ENCODE measurements at regions not wholly inside any gene's neighbourhood (a gene's known extent, or its start where the extent isn't known, plus 50 kb on each side); places are given as distances from the start of the nearest gene placed in this dataset.

DNA sequence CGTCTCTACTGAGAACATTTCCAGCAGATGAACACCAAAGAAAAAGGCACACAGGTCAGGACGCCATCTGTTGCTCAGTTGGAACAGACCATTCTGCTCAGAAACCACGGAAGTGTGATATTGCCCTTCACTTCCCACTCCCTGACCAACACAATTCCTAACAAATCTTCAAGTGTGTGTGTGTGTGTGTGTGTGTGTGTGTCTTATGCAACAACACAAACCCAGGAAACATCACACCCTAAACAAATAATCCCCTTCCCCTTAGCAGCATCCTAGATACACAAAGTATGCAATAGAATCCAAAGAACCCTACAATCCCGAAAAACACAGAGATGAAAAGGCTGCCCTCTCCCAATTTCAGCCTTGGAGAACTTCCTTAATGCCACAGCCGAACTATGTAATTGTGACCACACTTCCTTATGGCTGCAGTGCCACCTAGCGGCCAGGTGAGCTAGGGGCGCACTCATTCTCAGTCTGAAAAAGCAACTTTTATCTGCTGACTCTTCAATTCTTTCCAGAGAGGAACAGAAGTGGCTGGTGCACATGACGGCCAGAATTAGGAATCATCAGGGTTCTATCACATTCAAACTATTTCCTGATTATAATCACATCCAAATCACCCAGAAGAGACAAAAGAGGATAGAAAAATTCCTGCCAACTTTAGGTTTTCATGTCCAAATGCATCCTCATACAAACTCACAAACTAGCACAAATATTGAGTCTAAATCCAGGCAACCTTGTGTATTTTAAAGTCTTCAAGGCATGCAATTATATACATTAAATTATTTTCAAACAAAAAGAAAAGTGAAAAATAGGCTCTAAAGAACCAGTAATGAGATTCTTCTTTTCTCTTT lies 164.9 kb downstream of the DHX15 start:
- DNase-seq (ENCODE audit: insufficient read length, low spot score): peak; percentile 72
- peak; percentile 73 for FAIRE-seq

DNA sequence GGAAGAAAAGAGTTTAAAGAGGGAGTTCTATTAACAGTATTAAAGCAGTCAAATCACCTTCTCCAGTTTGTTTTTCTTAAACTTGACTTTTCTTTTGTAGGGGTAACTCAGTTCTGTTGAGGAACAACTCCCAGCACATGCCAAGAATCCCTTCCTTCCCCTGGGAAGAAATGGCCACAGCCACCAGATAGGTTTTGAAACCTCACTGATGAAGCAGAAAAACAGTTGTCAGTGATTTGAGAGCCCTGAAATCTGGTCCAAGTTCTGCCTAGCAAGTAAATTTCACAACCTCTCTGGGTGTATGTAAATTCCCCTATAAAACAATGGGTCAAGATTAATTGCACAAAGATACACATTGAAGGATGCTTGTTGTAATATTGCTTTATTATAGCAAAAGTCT lies 167.1 kb downstream of the DHX15 start:
- no peak for DNase-seq (ENCODE audit: insufficient read length, low spot score)
- FAIRE-seq: no peak

DNA sequence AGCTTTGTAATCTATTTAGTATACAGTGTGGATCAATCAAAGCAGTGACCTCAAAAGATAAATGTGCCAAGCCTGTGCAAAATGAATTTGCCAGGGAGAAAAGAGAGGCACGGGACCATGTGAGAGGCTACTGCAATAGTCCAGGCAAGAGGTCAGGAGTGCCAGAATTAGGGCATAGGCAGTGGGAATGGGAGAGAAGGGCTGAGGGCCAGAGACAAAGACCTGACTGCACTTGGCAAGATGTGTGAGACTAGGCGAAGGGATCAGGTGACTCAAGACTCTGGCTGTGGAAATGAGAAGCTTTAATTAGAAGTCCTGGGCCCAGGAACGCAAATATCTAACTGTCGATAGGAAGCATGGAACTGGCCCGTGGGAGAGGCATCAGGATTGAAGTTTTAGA lies 168.1 kb downstream of the DHX15 start:
- FAIRE-seq (no peak), DNase-seq (ENCODE audit: insufficient read length, low spot score) (no peak)

DNA sequence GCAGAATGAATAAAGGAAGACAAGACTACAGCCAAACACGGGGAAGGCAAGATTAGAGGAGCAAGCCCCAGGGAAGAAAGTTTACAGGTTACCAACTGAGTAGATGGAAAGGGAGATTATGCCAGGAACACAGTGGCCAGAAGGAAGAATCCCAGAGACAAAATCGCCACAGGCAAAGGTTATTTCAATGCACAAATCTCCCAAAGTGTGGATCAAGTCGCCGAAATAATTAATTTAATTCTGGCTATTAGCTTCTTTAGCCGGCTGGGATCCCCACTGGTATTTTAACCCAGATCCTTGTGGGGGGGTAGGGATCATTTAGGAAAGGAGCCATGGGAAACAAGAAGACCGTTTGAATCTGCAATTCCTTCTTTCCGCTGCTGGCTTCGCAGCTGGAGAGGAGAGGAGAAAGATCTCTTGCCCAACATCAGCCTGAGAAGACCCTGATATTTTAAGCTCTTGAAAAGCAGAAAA lies 171.0 kb downstream of the DHX15 start:
- FAIRE-seq: no peak

GRCh38 chr4:24411806-24412205 lies 172.5 kb downstream of the DHX15 start:
- DNase-seq (ENCODE audit: insufficient read length, low spot score) (no peak), FAIRE-seq (no peak)

More for the DNA sequence above, 171.0 kb downstream of the DHX15 start:
- no peak for DNase-seq (ENCODE audit: insufficient read length, low spot score)

- DNase-seq (ENCODE audit: insufficient read length, low spot score): no peak
- FAIRE-seq: no peak
These were observed 173.1 kb downstream of the DHX15 start for GRCh38 chr4:24411299-24411698.

- no peak for DNase-seq (ENCODE audit: insufficient read length, low spot score)
- no peak for FAIRE-seq
These were observed 175.7 kb downstream of the DHX15 start for GRCh38 chr4:24408640-24409039.

- FAIRE-seq: no peak
- no peak for DNase-seq (ENCODE audit: insufficient read length, low spot score)
These were observed 178.4 kb downstream of the DHX15 start for GRCh38 chr4:24405926-24406325.

DNA sequence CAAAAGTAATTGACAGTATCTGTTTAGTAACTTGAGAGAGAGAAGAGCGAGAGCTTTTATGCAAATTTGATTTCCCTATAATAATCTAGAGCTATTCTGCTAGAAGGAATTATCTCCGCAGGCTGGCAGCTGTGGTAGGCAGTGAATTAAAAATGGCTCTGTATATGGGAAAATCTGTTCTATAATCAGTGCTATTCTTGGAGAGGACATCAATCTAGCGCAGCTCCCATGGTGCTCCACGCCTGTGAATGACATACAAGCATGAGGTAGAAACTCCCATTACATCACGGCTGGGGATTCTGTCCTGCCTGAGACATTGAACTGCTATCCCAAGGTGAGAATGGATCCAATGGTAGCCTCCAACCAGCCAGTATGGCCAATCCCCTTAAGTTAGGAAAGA lies 179.0 kb downstream of the DHX15 start:
- FAIRE-seq: no peak
- DNase-seq (ENCODE audit: insufficient read length, low spot score): no peak

DNA sequence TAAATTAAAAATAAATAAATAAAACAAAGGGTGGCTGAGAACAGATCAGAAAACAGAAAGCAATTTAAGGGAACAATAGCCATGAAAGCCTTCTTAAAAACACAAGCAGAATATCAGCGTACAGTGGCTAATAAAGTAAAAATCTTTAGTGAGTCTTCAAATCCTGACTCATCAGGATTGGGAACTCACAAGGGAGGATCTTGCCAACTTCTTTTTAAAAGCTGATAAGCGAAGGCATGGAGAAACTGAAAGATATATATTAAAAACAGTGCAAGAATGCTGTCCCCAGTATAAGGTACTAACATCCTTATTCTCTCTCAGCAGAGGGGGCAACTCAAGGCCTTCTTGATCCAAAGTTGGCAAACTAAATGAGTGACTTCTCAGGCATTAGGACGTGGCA lies 180.1 kb downstream of the DHX15 start:
- FAIRE-seq (no peak), DNase-seq (ENCODE audit: insufficient read length, low spot score) (no peak)

DNA sequence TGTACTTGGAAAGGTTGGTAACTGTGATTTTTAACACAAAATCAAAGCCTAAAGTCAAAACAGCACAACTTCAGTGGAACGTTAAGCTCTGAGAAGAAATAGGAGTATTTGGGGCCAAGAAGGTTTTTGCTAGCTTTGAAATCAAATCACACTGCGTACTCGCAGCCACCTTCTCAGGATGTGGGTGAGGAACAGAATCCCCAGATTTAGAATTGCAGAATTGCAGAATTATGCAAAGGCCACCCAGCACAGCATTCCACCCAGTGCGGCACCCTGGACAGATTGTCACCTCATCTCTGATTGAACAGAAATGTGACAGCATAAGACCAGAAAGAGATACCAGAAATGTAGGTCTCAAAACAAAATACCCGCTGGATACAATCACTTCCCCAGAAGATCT lies 181.1 kb downstream of the DHX15 start:
- no peak for FAIRE-seq
- no peak for DNase-seq (ENCODE audit: insufficient read length, low spot score)

- no peak for FAIRE-seq
These were observed 183.8 kb downstream of the DHX15 start for GRCh38 chr4:24400537-24400936.

GRCh38 chr4:24396988-24397387 lies 187.4 kb downstream of the DHX15 start:
- no peak for DNase-seq (ENCODE audit: insufficient read length, low spot score)
- no peak for FAIRE-seq

More at GRCh38 chr4:24400537-24400936, 183.8 kb downstream of the DHX15 start:
- DNase-seq (ENCODE audit: insufficient read length, low spot score): no peak

DNA sequence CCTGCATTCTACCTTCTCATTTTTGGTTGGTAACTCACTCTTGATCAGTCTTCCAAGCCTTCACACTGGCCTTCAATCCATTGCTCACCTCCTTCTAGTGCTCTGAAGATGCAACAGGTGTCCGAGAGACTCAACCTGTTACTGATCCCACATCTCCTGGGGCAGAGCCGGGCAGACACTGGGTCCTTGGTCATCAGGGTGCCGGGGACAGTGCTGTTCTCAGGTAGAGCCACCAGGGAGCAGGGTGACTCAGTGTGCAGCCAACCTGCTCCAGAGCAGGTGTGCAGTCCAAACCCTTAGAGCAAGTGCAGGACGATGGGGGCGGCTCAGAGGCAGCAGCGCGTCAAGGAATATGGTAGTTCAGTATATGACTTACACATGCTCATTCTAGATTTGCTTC lies 188.4 kb downstream of the DHX15 start:
- DNase-seq (ENCODE audit: insufficient read length, low spot score) (no peak), FAIRE-seq (no peak)

- no peak for DNase-seq (ENCODE audit: insufficient read length, low spot score)
- FAIRE-seq: no peak
These were observed 190.3 kb downstream of the DHX15 start for GRCh38 chr4:24394041-24394440.

DNA sequence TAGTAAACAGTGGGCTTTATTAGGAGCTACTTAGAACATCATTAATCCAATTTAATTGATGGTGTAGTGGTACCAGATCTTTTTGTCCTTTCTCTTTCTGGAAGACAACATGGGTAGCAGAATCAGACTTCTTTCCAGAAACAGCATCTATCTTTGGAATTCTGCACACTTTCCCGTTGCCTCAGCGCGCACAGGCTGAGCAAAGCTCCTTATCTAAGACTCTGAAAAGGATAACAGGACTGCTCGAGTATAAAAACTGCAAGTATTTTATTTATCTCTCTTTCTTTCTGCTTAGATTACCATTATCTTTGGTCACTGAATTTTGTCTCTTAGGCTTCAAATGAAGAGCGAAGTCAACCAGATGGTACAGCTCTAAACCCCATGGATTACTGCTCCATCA lies 191.7 kb downstream of the DHX15 start:
- DNase-seq (ENCODE audit: insufficient read length, low spot score) (no peak), FAIRE-seq (no peak)

DNA sequence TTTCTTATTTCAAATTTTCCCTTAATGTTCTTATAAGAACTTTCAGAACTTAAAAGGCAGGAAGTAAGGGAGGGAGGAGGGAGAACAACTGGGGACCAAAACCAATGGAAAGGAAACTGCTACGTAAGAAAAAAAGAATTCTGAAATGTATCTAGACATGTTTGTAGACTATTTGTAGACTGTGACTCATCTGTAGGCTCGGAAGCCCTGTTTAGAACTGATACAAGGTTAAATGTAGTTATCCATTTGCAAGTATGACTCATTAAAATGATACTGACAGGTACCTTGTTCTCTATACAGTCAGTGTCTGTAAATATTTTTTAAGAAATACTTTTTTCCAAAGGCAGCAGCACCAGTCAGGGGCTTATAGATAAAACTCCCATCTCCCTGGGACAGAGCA lies 202.0 kb downstream of the DHX15 start:
- FAIRE-seq (no peak), DNase-seq (ENCODE audit: insufficient read length, low spot score) (no peak)

DNA sequence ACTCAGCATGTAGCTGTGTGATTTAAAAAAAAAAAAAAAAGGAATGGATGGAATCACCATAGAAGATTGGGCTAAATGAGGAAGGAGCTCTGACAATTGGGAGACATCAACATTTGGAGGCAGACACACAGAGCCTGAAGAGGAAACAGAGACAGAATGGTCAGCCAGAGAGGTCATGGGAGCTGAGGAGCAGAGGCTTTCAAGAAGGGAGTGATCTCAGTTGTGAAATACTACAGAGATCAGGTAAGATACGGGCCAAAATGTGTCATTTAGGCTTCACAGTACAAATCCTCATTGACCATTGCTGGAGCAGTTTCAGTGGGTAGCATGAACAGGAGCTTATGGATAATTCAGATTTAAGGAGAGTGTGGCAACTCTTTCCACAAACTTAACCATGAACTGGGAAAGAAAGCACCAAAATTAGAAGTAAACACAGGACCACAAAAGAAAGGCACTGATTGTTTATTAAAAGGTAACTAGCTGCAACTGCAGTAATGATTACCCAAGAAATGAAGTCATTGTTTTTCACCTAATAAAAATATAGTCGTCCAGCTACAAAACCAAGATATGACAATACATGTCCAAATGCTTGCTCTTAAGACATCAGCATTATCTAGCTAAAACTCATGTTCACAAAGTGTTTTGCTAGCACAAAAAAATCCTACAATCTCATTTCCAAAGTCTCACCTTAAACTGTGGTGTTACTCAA lies 203.2 kb downstream of the DHX15 start:
- no peak for FAIRE-seq
- DNase-seq (ENCODE audit: insufficient read length, low spot score): no peak

GRCh38 chr4:24373704-24374103 lies 210.7 kb downstream of the DHX15 start:
- FAIRE-seq (no peak), DNase-seq (ENCODE audit: insufficient read length, low spot score) (no peak)

DNA sequence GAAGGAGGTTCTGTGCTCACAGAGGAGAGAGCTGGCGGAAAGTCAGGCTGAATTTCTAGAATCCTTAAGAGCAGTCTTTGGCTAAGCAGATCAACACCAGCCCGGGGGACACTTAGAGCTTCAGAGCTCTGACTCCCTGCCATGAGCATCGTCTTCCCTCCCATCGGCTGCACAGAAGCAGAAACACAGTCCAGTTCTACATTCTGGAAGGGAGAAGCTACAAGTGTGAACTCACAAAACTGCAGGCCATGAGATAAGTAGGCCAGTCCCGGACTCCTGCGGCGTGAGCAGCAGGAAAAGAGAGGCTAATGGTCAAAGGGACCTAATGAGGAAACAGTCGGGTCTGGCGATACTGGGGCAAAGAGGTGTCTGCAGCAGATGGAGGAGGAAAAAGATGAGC lies 211.5 kb downstream of the DHX15 start:
- DNase-seq (ENCODE audit: insufficient read length, low spot score) (no peak), FAIRE-seq (no peak)

GRCh38 chr4:24372341-24372740 lies 212.0 kb downstream of the DHX15 start:
- no peak for FAIRE-seq
- DNase-seq (ENCODE audit: insufficient read length, low spot score): no peak

DNA sequence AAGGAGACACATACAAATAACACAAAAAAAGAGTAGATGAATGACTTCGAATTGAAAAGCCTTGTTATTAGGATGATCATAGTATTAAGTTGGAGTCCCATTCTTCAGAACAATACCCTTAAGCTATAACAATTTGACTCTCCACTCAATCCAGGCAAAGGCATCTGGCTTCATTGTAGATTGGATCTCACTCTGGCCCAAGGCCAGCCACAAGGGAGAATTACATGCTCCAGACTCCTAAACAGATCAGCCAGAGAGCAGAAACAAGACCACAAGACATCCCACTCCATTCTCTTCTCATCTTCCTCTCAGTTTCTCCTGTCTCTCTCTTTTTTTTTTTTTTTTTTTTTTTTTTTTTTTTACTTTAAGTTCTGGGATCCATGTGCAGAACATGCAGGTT lies 213.9 kb downstream of the DHX15 start:
- FAIRE-seq (no peak), DNase-seq (ENCODE audit: insufficient read length, low spot score) (no peak)
